ENCODE measurements at regions not wholly inside any gene's neighbourhood (a gene's known extent, or its start where the extent isn't known, plus 50 kb on each side); places are given as distances from the start of the nearest gene placed in this dataset.
"Not testable (repeated sequence)": the region's sequence is repeated elsewhere in the genome, so short reads cannot be mapped to it uniquely, and the experiment has no call there.

- no peak for DNase-seq
These were observed 969.3 kb downstream of the TMTC2 start for GRCh38 chr12:83656004-83656403.

- DNase-seq, result no peak
These were observed 955.5 kb downstream of the TMTC2 start for GRCh38 chr12:83642205-83642604.

GRCh38 chr12:83641789-83642188 is 955.1 kb downstream of the TMTC2 start:
- DNase-seq, result no peak

GRCh38 chr12:83634726-83635267 is 948.1 kb downstream of the TMTC2 start:
- DNase-seq, result peak; percentile 11

- DNase-seq, result no peak
These were observed 943.8 kb downstream of the TMTC2 start for GRCh38 chr12:83630526-83630925.

- no peak for DNase-seq
These were observed 943.2 kb downstream of the TMTC2 start for GRCh38 chr12:83629931-83630330.

GRCh38 chr12:83622205-83622604 is 935.5 kb downstream of the TMTC2 start:
- DNase-seq, result no peak

- no peak for DNase-seq
These were observed 933.3 kb downstream of the TMTC2 start for GRCh38 chr12:83619973-83620372.

GRCh38 chr12:83615152-83615551 is 928.4 kb downstream of the TMTC2 start:
- no peak for DNase-seq

GRCh38 chr12:83613586-83614110 is 926.9 kb downstream of the TMTC2 start:
- no peak for DNase-seq

- DNase-seq, result no peak
These were observed 916.4 kb downstream of the TMTC2 start for GRCh38 chr12:83603106-83603505.

- DNase-seq, result no peak
These were observed 888.6 kb downstream of the TMTC2 start for GRCh38 chr12:83575326-83575725.

GRCh38 chr12:83574142-83574541 is 887.4 kb downstream of the TMTC2 start:
- DNase-seq, result no peak

- DNase-seq, result peak; percentile 93
These were observed 887.0 kb downstream of the TMTC2 start for GRCh38 chr12:83573671-83574070.

GRCh38 chr12:83559650-83560049 is 872.9 kb downstream of the TMTC2 start:
- DNase-seq, result no peak

GRCh38 chr12:83556040-83556439 is 869.3 kb downstream of the TMTC2 start:
- DNase-seq, result not testable (repeated sequence)

- DNase-seq, result no peak
These were observed 854.7 kb downstream of the TMTC2 start for GRCh38 chr12:83541446-83541845.

- no peak for DNase-seq
These were observed 851.8 kb downstream of the TMTC2 start for GRCh38 chr12:83538361-83538965.

GRCh38 chr12:83537428-83538053 is 850.8 kb downstream of the TMTC2 start:
- peak; percentile 27 for DNase-seq

GRCh38 chr12:83536496-83536895 is 849.8 kb downstream of the TMTC2 start:
- DNase-seq, result no peak

GRCh38 chr12:83528571-83528970 is 841.9 kb downstream of the TMTC2 start:
- no peak for DNase-seq

GRCh38 chr12:83527810-83528209 is 841.1 kb downstream of the TMTC2 start:
- DNase-seq, result no peak

GRCh38 chr12:83515306-83516026 is 828.8 kb downstream of the TMTC2 start:
- no peak for DNase-seq

- no peak for DNase-seq
These were observed 827.7 kb downstream of the TMTC2 start for GRCh38 chr12:83514372-83514771.
